Sigmoid colon (tissue), 3 donors: ENCODE measurements at regions not wholly inside any gene's neighbourhood (a gene's known extent, or its start where the extent isn't known, plus 50 kb on each side); places are given as distances from the start of the nearest gene placed in this dataset.

Experiments used
- POLR2A ChIP-seq, 2 donors: fragments of 450-650 bp; IDR thresholded peaks; one replicate each; pipeline ENCODE4 v1.6.1; 2016; ENCODE audit warnings: antibody characterized with exemption in 2 of 2, mild to moderate bottlenecking in 2 of 2, moderate library complexity in 2 of 2
- TF ChIP-seq, protein P1 (sequence below), 4 experiments: fragments of 450-650 bp in 3 of 4; fragments of 200-600 bp in 1 of 4; IDR thresholded peaks; one replicate each; pipeline ENCODE4 v1.5.1; 2016 to 2019; ENCODE audit warnings: antibody characterized with exemption in 4 of 4, mild to moderate bottlenecking in 3 of 4, moderate library complexity in 2 of 4

DNA sequence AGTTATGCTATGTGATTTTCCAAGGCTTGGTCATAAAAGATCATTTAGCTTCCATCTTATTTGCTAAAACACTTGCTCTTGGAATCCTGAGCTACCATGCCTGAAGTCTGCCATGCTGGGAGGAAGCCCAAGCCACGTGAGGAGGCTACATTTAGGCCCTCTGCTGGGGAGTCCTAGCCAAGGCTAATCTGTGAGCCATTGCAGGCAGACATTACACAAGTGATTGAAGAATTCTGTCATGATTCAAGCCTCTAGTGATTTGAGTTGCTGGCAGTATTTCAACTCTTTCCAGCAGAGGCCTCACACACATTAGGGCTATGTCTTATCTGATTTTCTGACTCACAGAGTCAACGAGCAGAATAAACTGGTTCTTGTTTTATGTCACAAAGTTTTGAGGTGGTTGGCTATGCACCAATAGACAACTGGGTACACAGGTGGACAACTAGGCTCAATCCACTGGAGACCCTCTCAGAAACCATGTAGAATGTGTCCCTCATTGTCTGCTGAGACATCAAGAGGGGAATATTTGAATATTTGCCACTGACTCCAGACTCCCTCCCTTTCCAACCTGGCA lies 227.2 kb upstream of the SULF2 start:
- TF ChIP-seq POLR2A (IDR thresholded peaks at IDR 0.05), result no peak
- TF ChIP-seq, protein P1, sequence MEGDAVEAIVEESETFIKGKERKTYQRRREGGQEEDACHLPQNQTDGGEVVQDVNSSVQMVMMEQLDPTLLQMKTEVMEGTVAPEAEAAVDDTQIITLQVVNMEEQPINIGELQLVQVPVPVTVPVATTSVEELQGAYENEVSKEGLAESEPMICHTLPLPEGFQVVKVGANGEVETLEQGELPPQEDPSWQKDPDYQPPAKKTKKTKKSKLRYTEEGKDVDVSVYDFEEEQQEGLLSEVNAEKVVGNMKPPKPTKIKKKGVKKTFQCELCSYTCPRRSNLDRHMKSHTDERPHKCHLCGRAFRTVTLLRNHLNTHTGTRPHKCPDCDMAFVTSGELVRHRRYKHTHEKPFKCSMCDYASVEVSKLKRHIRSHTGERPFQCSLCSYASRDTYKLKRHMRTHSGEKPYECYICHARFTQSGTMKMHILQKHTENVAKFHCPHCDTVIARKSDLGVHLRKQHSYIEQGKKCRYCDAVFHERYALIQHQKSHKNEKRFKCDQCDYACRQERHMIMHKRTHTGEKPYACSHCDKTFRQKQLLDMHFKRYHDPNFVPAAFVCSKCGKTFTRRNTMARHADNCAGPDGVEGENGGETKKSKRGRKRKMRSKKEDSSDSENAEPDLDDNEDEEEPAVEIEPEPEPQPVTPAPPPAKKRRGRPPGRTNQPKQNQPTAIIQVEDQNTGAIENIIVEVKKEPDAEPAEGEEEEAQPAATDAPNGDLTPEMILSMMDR (IDR thresholded peaks at IDR 0.05), result no peak
